ENCODE measurements at regions not wholly inside any gene's neighbourhood (a gene's known extent, or its start where the extent isn't known, plus 50 kb on each side); places are given as distances from the start of the nearest gene placed in this dataset.

DNA sequence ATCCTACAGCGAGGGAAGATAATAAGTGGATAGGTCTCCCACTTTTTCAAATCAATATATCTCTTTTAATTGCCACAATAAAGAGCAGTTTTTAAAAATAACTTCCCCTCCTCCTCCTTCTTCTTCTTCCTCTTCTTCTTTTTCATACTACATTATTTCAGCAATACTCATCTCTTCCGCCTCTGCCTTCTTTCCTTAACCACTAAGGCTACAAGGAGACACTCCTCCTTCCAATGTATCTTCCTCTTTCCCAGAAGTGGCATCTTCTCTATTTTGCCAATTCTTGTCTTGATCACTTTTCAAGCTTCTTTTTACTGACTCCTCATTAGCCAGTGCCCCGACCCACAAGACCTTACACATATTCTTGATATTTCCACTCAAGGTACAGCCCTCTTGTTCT is 546.6 kb upstream of the CHAC2 start:
- TF ChIP-seq, protein P1, sequence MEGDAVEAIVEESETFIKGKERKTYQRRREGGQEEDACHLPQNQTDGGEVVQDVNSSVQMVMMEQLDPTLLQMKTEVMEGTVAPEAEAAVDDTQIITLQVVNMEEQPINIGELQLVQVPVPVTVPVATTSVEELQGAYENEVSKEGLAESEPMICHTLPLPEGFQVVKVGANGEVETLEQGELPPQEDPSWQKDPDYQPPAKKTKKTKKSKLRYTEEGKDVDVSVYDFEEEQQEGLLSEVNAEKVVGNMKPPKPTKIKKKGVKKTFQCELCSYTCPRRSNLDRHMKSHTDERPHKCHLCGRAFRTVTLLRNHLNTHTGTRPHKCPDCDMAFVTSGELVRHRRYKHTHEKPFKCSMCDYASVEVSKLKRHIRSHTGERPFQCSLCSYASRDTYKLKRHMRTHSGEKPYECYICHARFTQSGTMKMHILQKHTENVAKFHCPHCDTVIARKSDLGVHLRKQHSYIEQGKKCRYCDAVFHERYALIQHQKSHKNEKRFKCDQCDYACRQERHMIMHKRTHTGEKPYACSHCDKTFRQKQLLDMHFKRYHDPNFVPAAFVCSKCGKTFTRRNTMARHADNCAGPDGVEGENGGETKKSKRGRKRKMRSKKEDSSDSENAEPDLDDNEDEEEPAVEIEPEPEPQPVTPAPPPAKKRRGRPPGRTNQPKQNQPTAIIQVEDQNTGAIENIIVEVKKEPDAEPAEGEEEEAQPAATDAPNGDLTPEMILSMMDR (optimal IDR thresholded peaks at IDR 0.05 in 1 of 3, IDR thresholded peaks at IDR 0.05 in 1 of 3, conservative IDR thresholded peaks at IDR 0.05 in 1 of 3; ENCODE audit: extremely low read depth in 1 of 3, insufficient read depth in 2 of 3, low read length in 3 of 3) = no peak
- TF ChIP-seq EZH2 (IDR thresholded peaks at IDR 0.05; ENCODE audit: low read length) = no peak
